Activated naive CD4-positive, alpha-beta T cell treated with anti-CD3 and anti-CD28 coated beads, Interleukin-2, amount 50 U/mL, for 16 hours (primary cell): ENCODE measurements at regions not wholly inside any gene's neighbourhood (a gene's known extent, or its start where the extent isn't known, plus 50 kb on each side); places are given as distances from the start of the nearest gene placed in this dataset.

ENCODE experiments used
- DNase-seq: peaks from one replicate; pipeline ENCODE4 v3.0.0-alpha.2; 2020

- no peak for DNase-seq
Measured at GRCh38 chr20:61149636-61150035, 102.4 kb upstream of the CDH4 start.

DNA sequence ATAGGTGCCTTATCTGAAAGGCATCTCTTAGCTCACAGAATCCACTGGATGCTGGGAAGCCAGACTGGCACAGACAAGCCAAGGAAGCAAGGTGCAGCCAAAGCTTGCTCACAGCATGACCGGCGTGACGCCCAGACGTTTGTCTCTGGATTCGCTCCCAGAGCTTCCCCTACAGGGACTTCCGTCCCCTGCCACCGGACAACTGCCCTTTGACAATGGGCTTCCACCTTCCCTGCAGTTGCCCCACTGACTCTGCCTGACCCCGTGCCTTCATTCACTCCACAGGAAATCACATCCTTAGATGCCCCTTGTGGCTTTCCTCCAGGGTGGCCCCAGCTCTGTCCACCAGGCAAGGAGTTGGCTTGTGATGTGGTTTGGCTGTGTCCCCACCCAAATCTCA, 94.8 kb upstream of the CDH4 start:
- DNase-seq = no peak

DNA sequence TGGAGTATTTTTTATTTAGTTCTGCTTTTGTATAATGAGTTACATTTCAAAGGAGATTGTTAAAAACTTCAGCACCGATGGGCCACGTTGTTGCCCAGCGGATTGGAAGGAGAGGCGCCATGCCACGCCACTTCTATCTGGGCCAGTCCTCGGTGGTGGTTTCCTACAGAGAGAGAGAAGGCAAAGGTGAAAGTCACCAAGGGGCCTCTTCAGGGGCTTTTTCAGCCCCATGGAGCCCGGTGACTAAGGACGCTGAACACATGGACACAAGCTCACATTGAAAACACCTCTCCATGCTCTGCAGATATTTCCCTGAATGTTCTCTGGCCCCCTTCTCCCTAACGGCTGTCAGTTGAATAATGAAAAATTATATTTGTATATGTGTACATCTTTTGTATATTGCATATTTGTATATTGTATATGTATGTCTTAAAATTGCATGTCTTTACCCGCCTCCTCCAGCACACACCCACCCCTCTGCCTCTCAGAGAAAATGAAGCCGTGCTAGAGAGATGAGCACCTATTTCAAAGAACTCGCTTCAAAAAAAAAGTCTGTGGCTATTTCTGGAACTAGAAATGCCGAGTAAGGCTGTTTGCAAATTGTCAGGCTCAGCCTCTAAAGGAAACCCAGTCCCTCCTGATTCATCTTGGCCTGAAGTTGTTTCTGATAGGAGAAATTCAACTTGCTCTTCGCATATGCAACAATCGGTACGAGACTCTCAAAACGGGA, 91.9 kb upstream of the CDH4 start:
- DNase-seq = no peak

GRCh38 chr20:61161726-61162390, 90.2 kb upstream of the CDH4 start:
- DNase-seq = no peak

- DNase-seq = no peak
Measured at GRCh38 chr20:61162451-61162850, 89.6 kb upstream of the CDH4 start.

DNA sequence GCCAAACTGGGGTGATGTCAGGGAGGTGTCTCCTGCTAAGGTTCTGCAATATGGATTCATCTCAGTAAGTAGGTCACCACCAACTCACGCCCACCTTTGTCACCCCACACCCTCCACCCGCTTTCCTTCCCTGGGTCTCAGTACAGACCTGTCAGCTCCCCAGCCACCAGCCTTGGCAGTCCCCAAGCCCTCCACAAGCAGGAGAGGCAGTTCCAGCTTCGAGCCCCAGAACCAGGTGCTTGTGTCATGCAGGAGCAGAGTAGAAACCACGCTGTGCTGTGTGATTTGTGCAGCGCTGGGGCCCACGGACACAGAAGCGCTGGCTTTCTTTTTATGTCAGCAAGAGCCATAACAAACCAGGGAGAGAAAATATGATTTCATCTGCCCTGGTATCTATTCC, 89.0 kb upstream of the CDH4 start:
- no peak for DNase-seq

- DNase-seq = no peak
Measured at GRCh38 chr20:61166324-61166723, 85.7 kb upstream of the CDH4 start.

DNA sequence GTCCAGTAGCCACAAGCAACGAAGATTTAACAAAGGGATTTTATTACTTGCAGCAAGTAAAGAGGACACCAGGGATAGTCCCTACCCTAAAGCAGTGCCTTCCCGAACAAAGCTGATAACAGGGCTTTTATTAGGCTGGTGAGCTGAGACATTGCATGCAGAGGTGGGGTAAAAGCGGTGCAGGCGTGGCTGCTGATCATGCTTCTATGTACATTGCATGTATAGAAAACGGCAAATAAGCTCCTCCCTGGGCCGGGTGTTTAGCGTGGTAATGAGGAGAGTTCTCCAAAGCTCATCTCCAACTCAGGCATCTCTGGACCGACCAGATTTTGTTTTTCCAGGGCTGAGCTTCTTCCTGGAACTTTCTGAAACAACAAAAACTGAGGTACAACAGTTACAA, 83.5 kb upstream of the CDH4 start:
- no peak for DNase-seq

DNA sequence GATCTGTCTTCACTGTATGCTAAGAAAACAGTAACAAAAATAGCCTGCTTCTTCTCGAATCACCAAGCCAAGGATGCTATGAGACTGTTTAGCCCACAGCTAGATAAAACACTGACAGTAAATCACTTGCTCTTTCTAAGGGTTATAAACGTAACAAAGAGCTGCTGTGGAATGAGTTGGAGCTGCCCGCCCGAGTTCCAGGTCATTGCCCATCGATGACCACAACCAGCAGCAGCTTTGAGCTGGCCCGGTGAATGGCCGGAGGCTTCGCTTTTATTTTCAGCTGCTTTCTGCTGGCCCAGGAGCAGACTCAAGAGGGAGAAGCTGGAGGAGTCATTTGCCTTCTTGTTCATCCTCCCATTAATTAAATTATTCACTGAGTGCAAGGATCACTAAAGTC, 82.2 kb upstream of the CDH4 start:
- DNase-seq = no peak

- no peak for DNase-seq
Measured at GRCh38 chr20:61170496-61171320, 81.4 kb upstream of the CDH4 start.

- no peak for DNase-seq
Measured at GRCh38 chr20:61173267-61173666, 78.8 kb upstream of the CDH4 start.

GRCh38 chr20:61173961-61174725, 77.9 kb upstream of the CDH4 start:
- DNase-seq = no peak

DNA sequence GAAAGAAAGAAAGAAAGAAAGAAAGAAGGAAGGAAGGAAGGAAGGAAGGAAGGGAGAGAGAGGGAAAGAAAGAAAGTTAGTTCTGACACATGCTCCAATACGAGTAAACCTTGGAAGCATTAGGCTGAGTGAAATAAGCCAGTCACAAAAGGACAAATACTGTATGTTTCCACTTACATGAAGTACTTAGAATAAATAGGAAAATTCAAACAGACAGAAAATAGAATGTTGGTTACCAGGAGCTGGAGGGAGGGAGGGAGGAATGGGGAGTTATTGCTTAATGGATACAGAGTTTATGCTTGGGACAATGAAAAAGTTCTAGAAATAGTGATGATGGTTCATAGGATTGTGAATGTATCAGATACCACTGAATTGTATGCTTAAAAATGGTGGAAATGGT, 75.2 kb upstream of the CDH4 start:
- no peak for DNase-seq

- no peak for DNase-seq
Measured at GRCh38 chr20:61178551-61179071, 73.5 kb upstream of the CDH4 start.

DNA sequence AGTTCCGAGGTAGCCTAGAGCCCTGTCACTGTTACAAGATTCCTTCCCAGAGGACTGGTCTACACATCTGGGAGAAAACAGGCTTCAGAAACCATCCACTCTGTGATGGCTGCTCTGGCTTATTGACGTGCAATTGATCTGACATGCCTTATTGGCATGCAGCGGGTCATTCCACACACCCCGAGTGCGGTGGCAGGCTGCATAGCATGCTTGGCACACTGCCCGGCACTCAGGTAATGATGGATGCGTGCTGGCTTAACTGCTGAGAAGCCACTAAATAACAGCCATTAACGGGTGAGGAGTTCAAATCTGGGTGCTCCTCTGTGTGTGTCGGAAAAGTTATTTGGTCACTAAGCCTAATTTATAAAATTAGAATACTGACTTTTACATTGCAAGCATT, 67.9 kb upstream of the CDH4 start:
- DNase-seq = no peak

DNA sequence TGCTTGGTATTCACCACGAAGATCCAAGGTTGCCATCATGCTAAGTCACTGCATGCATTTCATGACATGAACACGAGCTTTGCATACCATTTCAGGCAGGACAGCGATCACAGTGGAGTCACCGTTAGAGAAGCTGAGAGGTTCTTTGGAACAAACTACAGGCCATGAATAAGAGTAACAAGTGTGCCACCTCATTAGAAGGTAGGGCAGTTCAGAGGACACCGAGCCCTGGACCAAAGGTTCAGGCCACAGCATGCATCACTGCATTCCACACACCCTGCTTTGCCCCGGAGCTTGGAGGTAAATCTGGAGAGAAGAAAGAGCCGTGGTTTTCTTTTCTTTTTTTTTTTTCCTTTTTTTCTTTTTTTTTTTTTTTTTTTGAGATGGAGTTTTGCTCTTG, 66.9 kb upstream of the CDH4 start:
- DNase-seq = no peak

DNA sequence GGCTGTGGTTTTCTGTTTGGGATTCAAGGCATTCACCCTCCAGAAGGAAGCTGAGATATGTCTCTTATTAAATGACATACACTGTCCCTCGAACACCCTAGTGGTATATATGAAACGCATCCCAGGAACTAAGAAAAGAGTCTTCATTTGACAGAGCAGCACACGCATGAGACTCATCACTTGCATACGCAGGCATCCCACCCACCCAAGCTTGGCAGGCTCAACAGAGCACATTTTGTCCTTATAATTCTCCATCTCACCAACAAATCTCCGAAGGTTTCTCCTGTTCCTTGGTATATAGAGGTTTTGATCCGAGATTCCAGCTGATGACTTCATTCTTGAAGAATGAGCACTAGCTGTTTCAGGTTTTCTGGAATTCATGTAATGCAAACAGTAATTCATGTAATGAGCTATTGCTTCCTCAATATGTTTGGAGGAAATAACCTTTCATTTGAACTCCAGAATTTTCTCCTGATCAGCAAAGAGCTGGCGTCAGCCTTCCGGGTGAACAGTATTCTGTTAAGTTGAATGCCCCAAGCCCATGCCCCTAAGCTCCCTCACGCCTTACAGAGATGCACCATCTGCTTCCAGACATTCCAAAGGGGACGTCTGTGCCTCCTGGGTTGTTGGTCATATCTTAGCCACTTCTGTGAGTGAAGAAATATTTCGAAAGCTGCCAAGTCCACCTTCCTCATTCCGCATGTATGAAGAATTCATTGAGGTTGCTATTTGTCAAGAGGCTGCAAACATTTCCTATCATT, 66.0 kb upstream of the CDH4 start:
- no peak for DNase-seq

DNA sequence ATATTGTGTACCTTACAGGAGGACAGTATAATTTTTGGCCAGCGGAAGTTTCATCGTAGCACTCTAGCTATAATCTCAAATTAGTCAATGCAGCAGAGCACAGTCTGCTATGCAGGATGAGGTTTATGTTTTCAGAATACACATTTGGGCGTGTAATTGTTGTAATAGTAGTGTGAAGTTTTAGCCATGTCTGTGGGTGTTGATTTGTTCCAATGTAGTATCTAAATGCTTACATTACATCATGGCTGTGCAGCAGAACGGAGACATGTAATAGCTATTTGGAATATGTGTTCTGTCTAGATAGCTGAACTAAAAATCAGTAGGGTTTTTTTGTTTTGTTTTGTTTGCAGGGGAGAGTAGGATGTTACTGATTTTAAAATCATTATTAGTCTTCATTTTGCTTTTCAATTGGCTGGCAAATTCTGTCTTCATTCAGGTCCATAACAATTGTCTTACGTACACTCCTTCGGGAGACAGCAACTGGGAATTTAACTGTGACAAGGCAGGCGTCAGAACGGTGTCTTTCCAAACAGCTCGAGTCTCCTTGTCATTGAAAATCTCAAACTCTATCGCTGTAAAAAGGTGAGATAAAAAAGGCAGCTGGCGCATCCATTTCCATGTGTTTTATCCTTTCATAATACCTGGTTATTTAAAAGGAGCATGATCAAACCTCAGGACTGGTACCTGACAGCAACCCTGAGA, 65.1 kb upstream of the CDH4 start:
- no peak for DNase-seq

DNA sequence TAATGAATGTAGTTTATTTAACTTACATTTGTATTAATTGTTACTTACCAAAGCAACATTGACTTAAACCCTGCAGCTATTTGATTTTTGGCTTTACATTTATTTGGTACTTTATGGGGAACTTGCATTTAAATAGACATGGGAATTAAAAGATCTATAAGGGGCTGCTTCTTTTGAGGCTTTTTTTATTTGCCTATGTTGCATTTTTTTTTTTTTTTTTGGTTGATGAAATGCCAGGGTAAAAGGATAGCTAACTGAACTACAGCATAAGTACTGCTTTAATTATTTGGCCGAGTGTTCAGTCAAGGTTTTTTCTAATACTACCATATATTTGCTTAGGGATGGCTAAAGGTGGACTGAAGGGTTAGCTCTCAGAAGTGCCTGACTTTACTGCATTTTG, 62.5 kb upstream of the CDH4 start:
- DNase-seq = no peak

DNA sequence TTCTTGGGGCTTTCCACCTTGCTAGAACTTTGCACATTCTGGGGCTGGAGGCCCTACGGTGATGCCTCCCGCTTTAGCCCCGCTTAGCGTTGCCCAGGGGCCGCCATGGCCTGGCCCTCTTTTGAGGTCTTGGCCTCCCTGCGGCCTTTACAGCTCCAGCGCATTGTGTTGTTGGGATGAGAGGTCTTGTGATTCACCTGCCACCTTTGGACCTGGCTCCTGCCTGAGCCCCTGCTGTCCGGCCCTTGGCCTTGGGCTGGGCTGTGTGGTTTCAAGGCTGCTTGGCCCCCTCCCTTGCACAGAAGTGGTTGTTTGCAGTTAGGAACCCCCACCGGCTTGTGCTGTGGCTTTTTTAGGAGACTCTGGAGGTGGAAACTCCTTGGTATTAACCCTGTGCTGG, 61.0 kb upstream of the CDH4 start:
- DNase-seq = no peak

DNA sequence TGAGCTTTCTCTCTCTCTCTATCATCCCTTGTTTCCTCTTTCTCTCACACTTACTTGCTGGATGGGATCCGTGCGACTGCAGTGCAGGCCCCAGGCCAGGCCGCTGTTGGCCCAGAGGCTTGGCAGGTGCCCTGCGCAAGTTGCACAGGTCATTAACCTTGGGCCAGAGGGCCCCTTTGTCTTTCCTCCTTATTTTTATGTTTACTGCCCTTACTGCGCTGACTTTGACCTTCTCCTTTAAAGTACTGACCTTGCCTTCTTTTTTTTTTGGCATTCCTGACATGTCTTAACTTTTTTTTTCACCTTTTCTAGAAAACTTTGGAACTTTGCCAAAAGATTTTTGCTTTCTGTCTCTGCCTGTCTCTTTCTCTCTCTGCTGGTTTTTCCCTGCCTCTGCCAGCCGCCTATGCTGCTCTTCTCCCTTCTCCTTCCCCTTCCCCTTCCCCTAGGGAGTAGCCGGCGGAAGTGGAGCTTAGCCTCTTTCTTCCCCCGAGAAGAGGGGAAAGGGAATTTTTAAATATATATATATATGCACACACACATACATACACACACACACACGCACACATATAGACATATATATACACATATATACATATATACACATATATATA, 59.6 kb upstream of the CDH4 start:
- DNase-seq = no peak
